ENCODE measurements at regions not wholly inside any gene's neighbourhood (a gene's known extent, or its start where the extent isn't known, plus 50 kb on each side); places are given as distances from the start of the nearest gene placed in this dataset.

GRCh38 chr3:106710596-106710995 lies 666.6 kb upstream of the CCDC54 start:
- no peak for TF ChIP-seq CTCF (IDR thresholded peaks at IDR 0.05; ENCODE audit: low read length)
- TF ChIP-seq EZH2 (IDR thresholded peaks at IDR 0.05; ENCODE audit: borderline replicate concordance, low read length): no peak

Data from OCI-LY1 (cell line).